H9 (cell line): ENCODE measurements at regions not wholly inside any gene's neighbourhood (a gene's known extent, or its start where the extent isn't known, plus 50 kb on each side); places are given as distances from the start of the nearest gene placed in this dataset.

Experiments used
- DNase-seq: peaks from one replicate; pipeline ENCODE4 v3.0.0-alpha.2; 2017
- H2AFZ ChIP-seq: one replicate; pipeline ENCODE4 v1.6.1; 2013; ENCODE audit warnings: mild to moderate bottlenecking, low read length, control low read depth, moderate library complexity
- H2AK5ac ChIP-seq: 2 replicates; pipeline ENCODE4 v1.6.1; 2013; ENCODE audit warnings: low read length, control low read depth, mixed read lengths; ENCODE audit not compliant: insufficient read length
- H2BK120ac ChIP-seq: one replicate; pipeline ENCODE4 v1.6.1; 2013; ENCODE audit warnings: low read depth, mild to moderate bottlenecking, low read length, control low read depth, inconsistent platforms; ENCODE audit not compliant: poor library complexity, severe bottlenecking
- H2BK12ac ChIP-seq: 2 replicates; pipeline ENCODE4 v1.6.1; 2013; ENCODE audit warnings: low read length, control low read depth, mixed read lengths, low read depth; ENCODE audit not compliant: insufficient read length
- H2BK15ac ChIP-seq: 2 replicates; pipeline ENCODE4 v1.6.1; 2013; ENCODE audit warnings: low read depth, low read length, control low read depth
- H2BK20ac ChIP-seq: one replicate; pipeline ENCODE4 v1.6.1; 2013; ENCODE audit warnings: low read depth, mild to moderate bottlenecking, low read length, control low read depth, inconsistent platforms; ENCODE audit not compliant: poor library complexity, severe bottlenecking
- H2BK5ac ChIP-seq: 2 replicates; pipeline ENCODE4 v1.6.1; 2013; ENCODE audit warnings: low read length, control low read depth, mixed read lengths; ENCODE audit not compliant: insufficient read length
- H3K14ac ChIP-seq: 2 replicates; pipeline ENCODE4 v1.6.1; 2013; ENCODE audit warnings: low read length, control low read depth; ENCODE audit not compliant: insufficient read depth
- H3K18ac ChIP-seq: 2 replicates; pipeline ENCODE4 v1.6.1; 2013; ENCODE audit warnings: low read depth, mild to moderate bottlenecking, mixed read lengths, low read length, control low read depth; ENCODE audit not compliant: insufficient read length
- H3K23ac ChIP-seq: 2 replicates; pipeline ENCODE4 v1.6.1; 2013; ENCODE audit warnings: low read length, control low read depth, mixed read lengths, low read depth; ENCODE audit not compliant: insufficient read length
- H3K23me2 ChIP-seq: 2 replicates; pipeline ENCODE4 v1.6.1; 2013; ENCODE audit warnings: low read depth, mild to moderate bottlenecking, mixed read lengths, low read length, control low read depth; ENCODE audit not compliant: insufficient read length, poor library complexity, severe bottlenecking
- H3K27ac ChIP-seq: 2 replicates; pipeline ENCODE4 v1.5.1; 2013; ENCODE audit warnings: low read length, control low read depth, mixed read lengths, low read depth; ENCODE audit not compliant: insufficient read length
- H3K27me3 ChIP-seq: 2 replicates; pipeline ENCODE4 v1.6.1; 2013; ENCODE audit warnings: low read length, control low read depth, inconsistent platforms; ENCODE audit not compliant: insufficient read depth
- H3K4ac ChIP-seq: 2 replicates; pipeline ENCODE4 v1.6.1; 2013; ENCODE audit warnings: low read depth, mild to moderate bottlenecking, control low read depth, inconsistent platforms, low read length, moderate library complexity
- H3K4me1 ChIP-seq: 2 replicates; pipeline ENCODE4 v1.6.1; 2013; ENCODE audit warnings: low read length, control low read depth, inconsistent platforms; ENCODE audit not compliant: insufficient read depth
- H3K4me2 ChIP-seq: 2 replicates; pipeline ENCODE4 v1.6.1; 2013; ENCODE audit warnings: low read length, control low read depth, mixed read lengths; ENCODE audit not compliant: insufficient read length, insufficient read depth
- H3K56ac ChIP-seq: 2 replicates; pipeline ENCODE4 v1.6.1; 2013; ENCODE audit warnings: low read depth, mild to moderate bottlenecking, mixed read lengths, low read length, control low read depth; ENCODE audit not compliant: insufficient read length
- H3K79me1 ChIP-seq: 2 replicates; pipeline ENCODE4 v1.6.1; 2013; ENCODE audit warnings: low read depth, mild to moderate bottlenecking, moderate library complexity, low read length, control low read depth, inconsistent platforms; ENCODE audit not compliant: insufficient read depth, poor library complexity, severe bottlenecking
- H3K79me2 ChIP-seq: 2 replicates; pipeline ENCODE4 v1.6.1; 2013; ENCODE audit warnings: low read length, control low read depth, inconsistent platforms; ENCODE audit not compliant: insufficient read depth
- H3K9ac ChIP-seq: 2 replicates; pipeline ENCODE4 v1.6.1; 2013; ENCODE audit warnings: low read length, control low read depth, mixed read lengths; ENCODE audit not compliant: insufficient read length; ENCODE audit errors: extremely low read depth
- H3K9me3 ChIP-seq: one replicate; pipeline ENCODE4 v1.6.1; 2013; ENCODE audit warnings: low read depth, low read length, inconsistent platforms; ENCODE audit not compliant: control insufficient read depth
- H3T11ph ChIP-seq: one replicate; pipeline ENCODE4 v1.6.1; 2013; ENCODE audit warnings: mild to moderate bottlenecking, low read length, control low read depth, inconsistent platforms
- H4K20me1 ChIP-seq: one replicate; pipeline ENCODE4 v1.6.1; 2013; ENCODE audit not compliant: control insufficient read depth, insufficient read length, insufficient read depth
- H4K5ac ChIP-seq: 2 replicates; pipeline ENCODE4 v1.6.1; 2013; ENCODE audit warnings: low read depth, mild to moderate bottlenecking, mixed read lengths, low read length, control low read depth; ENCODE audit not compliant: insufficient read length
- H4K8ac ChIP-seq: replicated peaks from 2 replicates; pipeline ENCODE4 v1.6.1; 2013; ENCODE audit warnings: low read length, control low read depth, mixed read lengths, low read depth; ENCODE audit not compliant: insufficient read length
- H4K91ac ChIP-seq: 2 replicates; pipeline ENCODE4 v1.6.1; 2013; ENCODE audit warnings: low read depth, mild to moderate bottlenecking, moderate library complexity, mixed read lengths, low read length, control low read depth; ENCODE audit not compliant: insufficient read length
- H3K27ac Mint-ChIP-seq, 3 experiments: 2 replicates in 2 of 3; 3 replicates in 1 of 3; pipeline ENCODE4 v1.8.0; 2020 to 2021; ENCODE audit warnings: mixed read lengths in 3 of 3, mild to moderate bottlenecking in 1 of 3, moderate library complexity in 1 of 3
- H3K27me3 Mint-ChIP-seq: 2 replicates; pipeline ENCODE4 v1.8.0; 2021; ENCODE audit warnings: low read depth, mild to moderate bottlenecking, moderate library complexity, mixed read lengths
- H3K36me3 Mint-ChIP-seq, 3 experiments: 2 replicates in 2 of 3; 3 replicates in 1 of 3; pipeline ENCODE4 v1.8.0; 2020 to 2021; ENCODE audit warnings: low read depth in 3 of 3, mixed read lengths in 3 of 3; ENCODE audit not compliant: insufficient read depth in 1 of 3
- H3K4me1 Mint-ChIP-seq, 2 experiments: 2 replicates each; pipeline ENCODE4 v1.8.0; 2020; ENCODE audit warnings: mixed read lengths in 2 of 2
- H3K4me3 Mint-ChIP-seq, 2 experiments: 2 replicates in 1 of 2; 3 replicates in 1 of 2; pipeline ENCODE4 v1.8.0; 2020 to 2021; ENCODE audit warnings: mild to moderate bottlenecking in 2 of 2, mixed read lengths in 2 of 2, moderate library complexity in 1 of 2
- H3K9me3 Mint-ChIP-seq, 2 experiments: 2 replicates in 1 of 2; 3 replicates in 1 of 2; pipeline ENCODE4 v1.8.0; 2020; ENCODE audit warnings: mild to moderate bottlenecking in 2 of 2, mixed read lengths in 2 of 2, moderate library complexity in 1 of 2
- CTCF ChIP-seq: fragments of 200-600 bp; sonication (generic); conservative IDR thresholded peaks from 3 replicates; pipeline ENCODE4 v1.8.0; 2021; ENCODE audit warnings: antibody characterized with exemption, mild to moderate bottlenecking
- WGBS: extraction: QIAGEN DNeasy Blood & Tissue Kit; methylation state at CpG from one replicate; pipeline ENCODE4 v1.1.7; 2013; ENCODE audit warnings: missing lambda C conversion rate, low lambda C conversion rate, mixed read lengths; ENCODE audit not compliant: insufficient read length; ENCODE audit errors: extremely low coverage; 5-methylcytosine and 5-hydroxymethylcytosine counted together

- H3K14ac ChIP-seq, result no peak overlapping the region
- no peaks in the 10 kb centered on the region for H3K23me2 ChIP-seq
- no peak overlapping the region for H2BK20ac ChIP-seq
- H2BK120ac ChIP-seq, result no peak overlapping the region
- H3K4me2 ChIP-seq, result no peak overlapping the region
- no CpG with 5 or more reads among the region's 13 CpGs for WGBS
- no peak overlapping the region for H4K5ac ChIP-seq
- H3K9ac ChIP-seq, result no peak overlapping the region
- no peak overlapping the region for H2BK15ac ChIP-seq
- H3K4ac ChIP-seq, result no peak overlapping the region
- H3K27ac ChIP-seq, result no peak overlapping the region
- Mint-ChIP-seq H3K9me3 (peaks cover 0 to 3% of the 10 kb centered on the region in 2 experiments; a peak in 2 of 5 replicates), H3K27ac (no peak overlapping the region), H3K27me3 (peaks cover 41% of the 10 kb centered on the region), H3K36me3 (no peaks in the 10 kb centered on the region), H3K4me3 (no peak overlapping the region), H3K4me1 (peaks cover 32 to 33% of the 10 kb centered on the region in 2 experiments)
- H4K8ac ChIP-seq, result no peak overlapping the region
- H2BK12ac ChIP-seq, result no peak overlapping the region
- H3K79me2 ChIP-seq, result no peaks in the 10 kb centered on the region
- H3K27me3 ChIP-seq, result peaks cover 9% of the 10 kb centered on the region; the same call in 1 of the 2 replicates
- H3K9me3 ChIP-seq, result no peaks in the 10 kb centered on the region
- no peak overlapping the region for H3T11ph ChIP-seq
- H4K91ac ChIP-seq, result no peak overlapping the region
- no peak for DNase-seq
- H3K79me1 ChIP-seq, result no peaks in the 10 kb centered on the region
- H2AK5ac ChIP-seq, result no peak overlapping the region
- TF ChIP-seq CTCF, result no peak
- H4K20me1 ChIP-seq, result no peaks in the 10 kb centered on the region
- H3K4me1 ChIP-seq, result peaks cover 4% of the 10 kb centered on the region; the same call in 1 of the 2 replicates
- no peak overlapping the region for H3K23ac ChIP-seq
- no peak overlapping the region for H3K56ac ChIP-seq
- no peak overlapping the region for H3K18ac ChIP-seq
- no peak overlapping the region for H2AFZ ChIP-seq
- H2BK5ac ChIP-seq, result no peak overlapping the region
These were observed 379.8 kb downstream of the BRD1 start for GRCh38 chr22:49447837-49448236.
